PC-3 (cell line): ENCODE measurements at regions not wholly inside any gene's neighbourhood (a gene's known extent, or its start where the extent isn't known, plus 50 kb on each side); places are given as distances from the start of the nearest gene placed in this dataset.

Experiments used
- ATAC-seq: fragments of 200-7000 bp; cut with Tn5 transposase; 2 replicates; pipeline ENCODE4 v1.9.1; 2020; ENCODE audit warnings: mild to moderate bottlenecking, moderate library complexity
- BruUV-seq: library from RNA; stranded (reverse); fragments of 400-500 nt; replicated peaks from 2 replicates; lab custom pipeline; 2021; lab: Mats Ljungman, UMichigan
- CTCF ChIA-PET: fragments of 300-600 bp; sonication (Branson Sonifier 250); formaldehyde crosslinking; loops from one replicate; lab custom pipeline; 2022; ENCODE audit warnings: antibody characterized with exemption; lab: Charles Lee
- POLR2A ChIA-PET: fragments of 300-600 bp; sonication (Branson Sonifier 250); formaldehyde crosslinking; loops from one replicate; lab custom pipeline; 2022; ENCODE audit warnings: antibody characterized with exemption; ENCODE audit not compliant: unreplicated experiment; lab: Charles Lee
- DNase-seq: peaks from one replicate; pipeline ENCODE4 v3.0.0-alpha.2; 2015
- H2AFZ ChIP-seq: fragments of 300-600 bp; sonication (generic); 2 replicates; pipeline ENCODE4 v1.6.0; 2016; ENCODE audit warnings: antibody characterized with exemption, low read length
- H3F3A ChIP-seq: fragments of 300-600 bp; sonication (generic); one replicate; pipeline ENCODE4 v1.6.0; 2017; ENCODE audit warnings: antibody characterized with exemption, low read length, control low read depth, mild to moderate bottlenecking; ENCODE audit not compliant: unreplicated experiment
- H3K27ac ChIP-seq: fragments of 300-600 bp; sonication (generic); 2 replicates; pipeline ENCODE4 v1.5.1; 2016; ENCODE audit warnings: mild to moderate bottlenecking, low read length
- H3K27me3 ChIP-seq: fragments of 300-600 bp; sonication (generic); 2 replicates; pipeline ENCODE4 v1.6.1; 2016; ENCODE audit warnings: low read length, mixed read lengths
- H3K36me3 ChIP-seq: fragments of 300-600 bp; sonication (generic); 2 replicates; pipeline ENCODE4 v1.6.1; 2016; ENCODE audit warnings: low read depth, mixed run types, low read length, mixed read lengths
- H3K4me1 ChIP-seq: fragments of 300-600 bp; sonication (generic); 2 replicates; pipeline ENCODE4 v1.5.1; 2016; ENCODE audit warnings: low read length; ENCODE audit not compliant: insufficient read depth
- H3K4me2 ChIP-seq: fragments of 300-600 bp; sonication (generic); 2 replicates; pipeline ENCODE4 v1.6.0; 2016; ENCODE audit warnings: low read length
- H3K4me3 ChIP-seq: fragments of 300-600 bp; sonication (generic); 2 replicates; pipeline ENCODE4 v1.5.1; 2016; ENCODE audit warnings: mild to moderate bottlenecking, low read length, mixed read lengths
- H3K79me2 ChIP-seq: fragments of 300-600 bp; sonication (generic); 2 replicates; pipeline ENCODE4 v1.6.1; 2017; ENCODE audit warnings: low read length, mixed read lengths
- H3K9ac ChIP-seq: fragments of 300-600 bp; sonication (generic); 2 replicates; pipeline ENCODE4 v1.6.0; 2016; ENCODE audit warnings: mild to moderate bottlenecking, low read length
- H3K9me2 ChIP-seq: fragments of 300-600 bp; sonication (generic); replicated peaks from 2 replicates; pipeline ENCODE4 v1.6.1; 2016; ENCODE audit warnings: mixed run types, low read length, mixed read lengths
- H3K9me3 ChIP-seq: fragments of 300-600 bp; sonication (generic); 2 replicates; pipeline ENCODE4 v1.6.1; 2016; ENCODE audit warnings: low read length, mixed read lengths
- H4K20me1 ChIP-seq: fragments of 300-600 bp; sonication (generic); 2 replicates; pipeline ENCODE4 v1.6.1; 2016; ENCODE audit warnings: low read length, mixed read lengths
- EZH2 ChIP-seq: fragments of 300-600 bp; sonication (generic); IDR thresholded peaks from one replicate; pipeline ENCODE4 v1.6.1; 2017; ENCODE audit warnings: antibody characterized with exemption, mild to moderate bottlenecking, low read length; ENCODE audit not compliant: unreplicated experiment
- EZH2phosphoT487 ChIP-seq: fragments of 300-600 bp; sonication (generic); IDR thresholded peaks from 2 replicates; pipeline ENCODE4 v1.6.1; 2018; ENCODE audit warnings: mild to moderate bottlenecking, antibody characterized with exemption, low read length, borderline replicate concordance
- intact Hi-C: fragments of 100-400 bp; cut with micrococcal nuclease; formaldehyde crosslinking; loops from 2 replicates; pipeline ENCODE4 v1.9.0; 2023
- TF ChIP-seq, protein P1 (sequence below): fragments of 300-600 bp; sonication (generic); conservative IDR thresholded peaks from 2 replicates; pipeline ENCODE4 v1.5.1; 2017; ENCODE audit warnings: antibody characterized with exemption, low read depth, mild to moderate bottlenecking, low read length

DNA sequence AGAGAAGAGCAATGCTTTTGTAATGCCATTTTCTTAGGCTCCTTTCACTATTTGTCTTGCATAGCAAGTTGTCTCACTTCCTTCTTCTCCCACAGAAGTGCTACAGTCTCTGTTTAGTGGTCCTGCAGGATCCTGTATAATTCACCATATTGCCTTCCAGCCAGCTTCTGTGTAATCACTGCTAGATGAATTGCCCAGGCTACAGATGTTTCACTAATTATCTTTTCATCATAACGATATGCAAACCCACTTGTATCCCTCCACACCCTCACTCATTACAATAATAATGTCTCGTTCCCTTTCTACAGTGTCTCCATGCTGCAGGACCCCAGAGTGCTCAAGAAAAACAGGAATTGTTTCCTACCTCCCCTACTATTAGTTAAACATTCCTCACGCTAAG, 402.9 kb downstream of the TBL1XR1 start:
- CTCF ChIA-PET, result no interaction called here

DNA sequence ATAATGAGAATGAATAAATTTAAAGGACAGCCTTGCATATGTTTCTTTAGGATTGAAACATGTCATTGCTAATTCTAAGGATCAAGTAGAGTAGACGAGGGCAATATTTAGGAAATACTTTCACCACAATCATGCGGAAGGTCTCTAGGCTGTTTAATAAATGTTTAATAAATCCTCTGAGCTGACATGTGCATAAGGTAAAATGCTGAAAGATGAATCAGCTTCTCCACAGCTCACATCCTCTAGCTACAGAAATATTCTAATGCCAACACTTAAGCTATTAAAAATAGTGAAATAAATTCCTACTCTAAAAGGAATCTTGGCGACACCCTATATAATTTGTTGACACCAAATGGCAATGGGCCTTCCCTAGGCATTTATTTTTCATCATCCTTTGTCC, 407.3 kb downstream of the TBL1XR1 start:
- TF ChIP-seq, protein P1, sequence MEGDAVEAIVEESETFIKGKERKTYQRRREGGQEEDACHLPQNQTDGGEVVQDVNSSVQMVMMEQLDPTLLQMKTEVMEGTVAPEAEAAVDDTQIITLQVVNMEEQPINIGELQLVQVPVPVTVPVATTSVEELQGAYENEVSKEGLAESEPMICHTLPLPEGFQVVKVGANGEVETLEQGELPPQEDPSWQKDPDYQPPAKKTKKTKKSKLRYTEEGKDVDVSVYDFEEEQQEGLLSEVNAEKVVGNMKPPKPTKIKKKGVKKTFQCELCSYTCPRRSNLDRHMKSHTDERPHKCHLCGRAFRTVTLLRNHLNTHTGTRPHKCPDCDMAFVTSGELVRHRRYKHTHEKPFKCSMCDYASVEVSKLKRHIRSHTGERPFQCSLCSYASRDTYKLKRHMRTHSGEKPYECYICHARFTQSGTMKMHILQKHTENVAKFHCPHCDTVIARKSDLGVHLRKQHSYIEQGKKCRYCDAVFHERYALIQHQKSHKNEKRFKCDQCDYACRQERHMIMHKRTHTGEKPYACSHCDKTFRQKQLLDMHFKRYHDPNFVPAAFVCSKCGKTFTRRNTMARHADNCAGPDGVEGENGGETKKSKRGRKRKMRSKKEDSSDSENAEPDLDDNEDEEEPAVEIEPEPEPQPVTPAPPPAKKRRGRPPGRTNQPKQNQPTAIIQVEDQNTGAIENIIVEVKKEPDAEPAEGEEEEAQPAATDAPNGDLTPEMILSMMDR, result no peak
- TF ChIP-seq EZH2, result no peak
- TF ChIP-seq EZH2phosphoT487, result no peak
- POLR2A ChIA-PET, result no interaction called here

More for the DNA sequence above, 402.9 kb downstream of the TBL1XR1 start:
- Histone ChIP-seq H4K20me1 (no peaks in the 10 kb centered on the region), H2AFZ (no peak overlapping the region), H3K4me1 (peaks cover 10% of the 10 kb centered on the region), H3K9me3 (no peaks in the 10 kb centered on the region), H3K9me2 (no peaks in the 10 kb centered on the region), H3K79me2 (no peaks in the 10 kb centered on the region), H3K4me2 (no peak overlapping the region), H3K27me3 (no peaks in the 10 kb centered on the region), H3K9ac (no peak overlapping the region), H3K4me3 (no peak overlapping the region), H3K36me3 (no peaks in the 10 kb centered on the region), H3K27ac (no peak overlapping the region), H3F3A (no peaks in the 10 kb centered on the region)
- no peak for DNase-seq
- ATAC-seq, result no peak
- no TSS peak for BruUV-seq
- intact Hi-C loops, result no loop called here
- POLR2A ChIA-PET, result no interaction called here
- TF ChIP-seq EZH2, result no peak
- TF ChIP-seq, protein P1, result no peak
- TF ChIP-seq EZH2phosphoT487, result no peak

DNA sequence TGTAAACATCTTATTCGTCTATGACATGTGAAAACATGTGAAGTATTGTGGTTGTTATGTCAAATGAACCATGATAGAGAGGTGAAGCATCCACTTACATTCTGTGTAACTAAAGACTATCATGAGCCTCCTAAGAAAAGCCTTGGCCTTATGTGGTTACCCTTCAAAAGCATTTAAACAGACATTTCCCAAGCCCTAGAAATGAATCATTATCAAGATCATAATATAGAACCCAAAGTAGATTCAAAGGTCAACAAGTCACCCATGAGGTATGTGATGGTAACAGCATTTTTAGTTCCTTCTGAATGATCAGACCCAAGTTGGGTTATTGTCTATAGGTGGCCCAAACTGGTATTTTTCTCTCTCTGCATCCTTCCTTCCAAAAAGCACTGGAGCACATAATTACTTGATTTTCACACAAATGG, 408.0 kb downstream of the TBL1XR1 start:
- H3K4me1 ChIP-seq, result peaks cover 19% of the 10 kb centered on the region
- BruUV-seq, result no TSS peak
- no peaks in the 10 kb centered on the region for H3K36me3 ChIP-seq
- no peak overlapping the region for H2AFZ ChIP-seq
- H3K79me2 ChIP-seq, result no peaks in the 10 kb centered on the region
- no peak overlapping the region for H3K9ac ChIP-seq
- H3K9me3 ChIP-seq, result no peaks in the 10 kb centered on the region
- TF ChIP-seq, protein P1, result no peak
- no peak for TF ChIP-seq EZH2
- no peak for TF ChIP-seq EZH2phosphoT487
- no peaks in the 10 kb centered on the region for H3K9me2 ChIP-seq
- H3K27me3 ChIP-seq, result 0 out of 2 replicates have a peak, but pooled peaks cover 2% of the 10 kb centered on the region
- ATAC-seq (peak; percentile 70), DNase-seq (peak; percentile 69)
- CTCF ChIA-PET, result no interaction called here
- H3K4me2 ChIP-seq, result no peak overlapping the region; the same call in 1 of the 2 replicates
- H4K20me1 ChIP-seq, result no peaks in the 10 kb centered on the region
- no peaks in the 10 kb centered on the region for H3F3A ChIP-seq
- intact Hi-C loops, result no loop called here
- H3K4me3 ChIP-seq, result no peak overlapping the region
- POLR2A ChIA-PET, result no interaction called here
- H3K27ac ChIP-seq, result no peak overlapping the region

More for the DNA sequence above, 407.3 kb downstream of the TBL1XR1 start:
- H3K4me3 ChIP-seq, result no peak overlapping the region
- no peaks in the 10 kb centered on the region for H3K27me3 ChIP-seq
- no peaks in the 10 kb centered on the region for H4K20me1 ChIP-seq
- H3K36me3 ChIP-seq, result no peaks in the 10 kb centered on the region
- intact Hi-C loops, result no loop called here
- no peaks in the 10 kb centered on the region for H3F3A ChIP-seq
- CTCF ChIA-PET, result no interaction called here
- no TSS peak for BruUV-seq
- H3K9me2 ChIP-seq, result no peaks in the 10 kb centered on the region
- H3K4me2 ChIP-seq, result no peak overlapping the region
- H3K4me1 ChIP-seq, result peaks cover 19% of the 10 kb centered on the region
- no peak overlapping the region for H2AFZ ChIP-seq
- no peak overlapping the region for H3K9ac ChIP-seq
- H3K79me2 ChIP-seq, result no peaks in the 10 kb centered on the region
- no peak overlapping the region for H3K27ac ChIP-seq
- ATAC-seq, result peak; percentile 48; the same call in 1 of the 2 replicates
- H3K9me3 ChIP-seq, result no peaks in the 10 kb centered on the region
- no peak for DNase-seq
